SH-SY5Y (cell line): ENCODE measurements at regions not wholly inside any gene's neighbourhood (a gene's known extent, or its start where the extent isn't known, plus 50 kb on each side); places are given as distances from the start of the nearest gene placed in this dataset.

Experiments
- GATA2 ChIP-seq: IDR thresholded peaks from 2 replicates; pipeline ENCODE4 v1.6.1; 2011; ENCODE audit warnings: mild to moderate bottlenecking, low read depth, low read length
- GATA3 ChIP-seq: IDR thresholded peaks from 2 replicates; pipeline ENCODE4 v1.6.1; 2011; ENCODE audit warnings: low read depth, mild to moderate bottlenecking, low read length, moderate library complexity

- no peak for TF ChIP-seq GATA2
- TF ChIP-seq GATA3 = no peak
Observed at GRCh38 chr4:185909972-185910371, 98.0 kb upstream of the SORBS2 start.

GRCh38 chr4:185911556-185912064, 99.6 kb upstream of the SORBS2 start:
- peak; percentile 98 for TF ChIP-seq GATA2
- peak; percentile 98 for TF ChIP-seq GATA3

GRCh38 chr4:185912779-185913178, 100.8 kb upstream of the SORBS2 start:
- no peak for TF ChIP-seq GATA2
- no peak for TF ChIP-seq GATA3

GRCh38 chr4:185914583-185915199, 102.7 kb upstream of the SORBS2 start:
- no peak for TF ChIP-seq GATA2
- TF ChIP-seq GATA3 = no peak

- no peak for TF ChIP-seq GATA2
- TF ChIP-seq GATA3 = no peak
Observed at GRCh38 chr4:185915271-185915670, 103.3 kb upstream of the SORBS2 start.

GRCh38 chr4:185915817-185916216, 103.8 kb upstream of the SORBS2 start:
- TF ChIP-seq GATA2 = no peak
- no peak for TF ChIP-seq GATA3

- TF ChIP-seq GATA2 = no peak
- TF ChIP-seq GATA3 = no peak
Observed at GRCh38 chr4:185916231-185916630, 104.2 kb upstream of the SORBS2 start.

GRCh38 chr4:185916683-185917082, 104.7 kb upstream of the SORBS2 start:
- TF ChIP-seq GATA2 (no peak), GATA3 (no peak)

- TF ChIP-seq GATA3 (no peak), GATA2 (no peak)
Observed at GRCh38 chr4:185919107-185919506, 107.1 kb upstream of the SORBS2 start.

GRCh38 chr4:185920171-185920570, 108.2 kb upstream of the SORBS2 start:
- TF ChIP-seq GATA2 = no peak
- no peak for TF ChIP-seq GATA3

GRCh38 chr4:185920691-185921260, 108.8 kb upstream of the SORBS2 start:
- TF ChIP-seq GATA2 (no peak), GATA3 (no peak)

GRCh38 chr4:185921583-185922555, 109.9 kb upstream of the SORBS2 start:
- TF ChIP-seq GATA2 (no peak), GATA3 (no peak)

GRCh38 chr4:185924458-185925044, 112.6 kb upstream of the SORBS2 start:
- TF ChIP-seq GATA2 = no peak
- no peak for TF ChIP-seq GATA3

GRCh38 chr4:185925910-185926360, 113.9 kb upstream of the SORBS2 start:
- TF ChIP-seq GATA2 (no peak), GATA3 (no peak)
